ENCODE measurements at regions not wholly inside any gene's neighbourhood (a gene's known extent, or its start where the extent isn't known, plus 50 kb on each side); places are given as distances from the start of the nearest gene placed in this dataset.
"Not testable (repeated sequence)": the region's sequence is repeated elsewhere in the genome, so short reads cannot be mapped to it uniquely, and the experiment has no call there.

- no peak for DNase-seq (ENCODE audit: extremely low read depth in 1 of 2, low read depth in 1 of 2)
These were observed 140.9 kb downstream of the MZT1 start for GRCh38 chr13:72586518-72586917.

DNA sequence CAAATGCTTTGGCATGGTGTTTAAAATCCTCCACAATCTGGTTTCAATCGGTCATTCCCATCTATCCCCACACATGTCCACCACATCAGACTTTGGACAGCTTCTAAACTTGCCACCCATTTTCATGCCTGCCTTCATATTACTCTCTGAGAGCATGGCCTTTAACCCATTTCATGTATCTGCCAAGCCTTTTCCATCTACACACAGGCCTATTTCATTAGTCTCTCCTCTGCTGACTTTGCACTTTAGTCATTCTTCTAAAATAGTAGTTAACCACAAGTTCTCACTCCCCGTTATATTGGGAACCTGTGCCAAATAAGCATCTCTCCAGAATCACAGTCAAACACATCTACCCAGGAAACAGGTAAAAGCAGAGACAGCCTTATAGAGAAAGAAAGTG lies 142.2 kb downstream of the MZT1 start:
- DNase-seq (ENCODE audit: extremely low read depth in 1 of 2, low read depth in 1 of 2) = no peak

DNA sequence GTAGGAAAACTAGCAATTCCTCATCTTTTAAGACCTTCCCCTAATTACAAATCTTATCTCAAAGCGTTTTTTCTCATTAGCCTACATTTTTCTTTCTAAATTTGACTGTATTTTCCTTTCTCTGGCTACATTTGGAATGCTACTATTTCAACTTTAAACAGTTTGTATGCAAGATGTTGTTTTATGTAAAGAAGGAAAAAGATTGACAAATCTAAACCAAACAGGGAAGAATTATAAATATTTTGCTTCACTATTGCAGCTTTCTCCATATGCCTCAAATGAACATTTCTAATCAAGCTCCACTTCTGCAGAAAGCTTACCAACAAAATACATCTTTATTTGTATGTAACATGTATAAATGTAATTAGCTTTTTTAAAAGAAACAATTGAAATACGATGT lies 156.2 kb downstream of the MZT1 start:
- no peak for DNase-seq (ENCODE audit: extremely low read depth in 1 of 2, low read depth in 1 of 2)

DNA sequence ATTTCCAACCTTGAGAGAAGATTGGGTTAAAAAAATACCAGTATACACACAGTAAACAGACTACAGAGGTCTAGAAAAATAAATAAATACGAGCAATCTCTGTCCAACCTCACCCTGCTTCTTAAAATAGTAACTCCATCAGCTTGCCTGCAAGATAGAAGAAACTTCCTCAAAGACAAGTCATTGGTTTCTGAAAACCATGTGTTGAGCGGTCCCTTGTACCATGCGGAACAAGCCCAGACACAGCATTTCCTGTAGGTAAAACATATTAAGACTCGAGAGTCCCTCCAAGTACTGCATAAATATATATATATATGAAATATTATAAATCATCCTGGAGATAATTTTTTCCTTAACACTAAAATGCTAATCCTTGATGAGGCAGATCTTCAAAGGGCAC lies 157.4 kb downstream of the MZT1 start:
- DNase-seq (ENCODE audit: extremely low read depth in 1 of 2, low read depth in 1 of 2) = no peak

GRCh38 chr13:72567566-72567965 lies 159.9 kb downstream of the MZT1 start:
- DNase-seq (ENCODE audit: extremely low read depth in 1 of 2, low read depth in 1 of 2) = no peak

- no peak for DNase-seq (ENCODE audit: extremely low read depth in 1 of 2, low read depth in 1 of 2)
These were observed 160.9 kb downstream of the MZT1 start for GRCh38 chr13:72566526-72566925.

GRCh38 chr13:72565893-72566292 lies 161.5 kb downstream of the MZT1 start:
- DNase-seq (ENCODE audit: extremely low read depth in 1 of 2, low read depth in 1 of 2) = no peak

GRCh38 chr13:72562686-72563085 lies 164.7 kb downstream of the MZT1 start:
- no peak for DNase-seq (ENCODE audit: extremely low read depth in 1 of 2, low read depth in 1 of 2)

- DNase-seq (ENCODE audit: extremely low read depth in 1 of 2, low read depth in 1 of 2) = no peak
These were observed 165.6 kb downstream of the MZT1 start for GRCh38 chr13:72561791-72562190.

DNA sequence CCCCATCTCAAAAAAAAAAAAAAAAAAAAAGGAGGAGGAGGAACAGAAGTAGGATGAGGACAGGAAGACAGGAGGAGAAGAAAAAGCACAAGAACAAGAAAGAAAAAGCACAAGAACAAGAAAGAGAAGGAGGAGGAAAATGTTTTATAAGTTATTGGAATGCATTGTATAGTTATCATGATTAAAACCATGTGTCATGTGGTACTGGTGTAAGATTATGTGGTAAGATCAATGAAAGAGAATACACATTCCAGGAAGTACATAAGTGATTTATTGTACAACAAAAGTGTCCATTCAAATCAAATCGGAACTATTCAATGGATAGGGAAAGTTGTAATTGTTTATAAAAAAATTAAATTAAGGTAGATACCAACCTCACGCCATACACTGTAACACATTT lies 167.7 kb downstream of the MZT1 start:
- no peak for DNase-seq (ENCODE audit: extremely low read depth in 1 of 2, low read depth in 1 of 2)

DNA sequence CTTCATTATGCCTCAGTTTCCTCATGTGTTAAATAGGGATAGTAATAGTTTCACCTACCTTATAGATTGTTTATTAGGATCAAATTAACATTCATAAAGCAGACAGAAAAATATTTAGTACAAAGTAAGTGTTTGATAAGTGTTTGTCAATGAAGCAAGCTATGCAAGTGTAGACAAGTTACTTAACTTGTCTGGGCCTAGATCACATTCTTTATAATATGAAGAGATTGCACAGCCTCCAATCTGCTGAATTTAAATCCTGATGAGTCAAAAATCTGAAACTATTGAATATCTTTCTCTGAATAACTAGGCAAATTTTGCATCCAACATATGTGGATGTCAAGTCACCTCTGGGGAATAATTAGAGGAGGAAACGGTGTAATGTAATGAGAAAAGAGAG lies 170.5 kb downstream of the MZT1 start:
- no peak for DNase-seq (ENCODE audit: extremely low read depth in 1 of 2, low read depth in 1 of 2)

- no peak for DNase-seq (ENCODE audit: extremely low read depth in 1 of 2, low read depth in 1 of 2)
These were observed 171.8 kb downstream of the MZT1 start for GRCh38 chr13:72555601-72556000.

- DNase-seq (ENCODE audit: extremely low read depth in 1 of 2, low read depth in 1 of 2) = no peak
These were observed 174.7 kb downstream of the MZT1 start for GRCh38 chr13:72552731-72553130.

- DNase-seq (ENCODE audit: extremely low read depth in 1 of 2, low read depth in 1 of 2) = not testable (repeated sequence)
These were observed 181.5 kb downstream of the MZT1 start for GRCh38 chr13:72545895-72546294.

GRCh38 chr13:72545030-72545719 lies 182.3 kb downstream of the MZT1 start:
- no peak for DNase-seq (ENCODE audit: extremely low read depth in 1 of 2, low read depth in 1 of 2)

DNA sequence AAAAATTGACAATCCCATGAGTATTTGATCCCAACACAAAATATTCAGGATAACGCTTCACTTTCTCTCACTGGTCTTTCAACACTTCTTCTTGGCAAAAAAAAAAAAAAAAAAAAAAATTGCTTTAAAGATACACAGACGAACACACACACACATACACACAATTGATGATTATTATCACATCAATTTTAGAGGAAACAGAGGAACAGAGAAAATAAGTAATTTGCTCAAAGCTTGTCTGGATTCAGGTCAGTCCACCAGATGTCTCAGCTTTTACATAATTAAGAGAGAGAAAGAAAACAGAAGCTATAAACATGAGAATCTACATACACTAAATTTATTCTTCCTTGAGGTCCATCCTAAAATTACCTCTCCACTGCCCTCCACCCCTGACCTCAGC lies 183.4 kb downstream of the MZT1 start:
- DNase-seq (ENCODE audit: extremely low read depth in 1 of 2, low read depth in 1 of 2) = no peak

- DNase-seq (ENCODE audit: extremely low read depth in 1 of 2, low read depth in 1 of 2) = no peak
These were observed 185.2 kb downstream of the MZT1 start for GRCh38 chr13:72542241-72542640.

DNA sequence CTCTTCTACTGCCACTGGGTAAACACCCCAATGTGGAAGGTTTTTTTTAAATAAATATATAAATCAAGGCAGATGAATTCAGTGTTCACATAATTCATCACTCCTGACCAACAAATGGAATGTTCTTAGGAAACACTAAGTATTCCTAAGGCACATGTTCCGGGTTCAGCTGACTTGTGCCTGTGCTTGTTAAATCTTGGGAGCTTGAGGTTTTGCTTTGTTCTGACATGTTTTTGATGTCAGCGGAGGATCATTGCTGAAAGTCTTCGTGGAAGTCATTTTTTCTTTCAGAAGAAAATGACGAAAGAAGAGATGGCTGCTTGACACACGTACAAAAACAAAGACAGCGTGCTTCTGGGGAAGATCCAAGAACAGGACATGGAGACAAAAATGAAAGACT lies 185.8 kb downstream of the MZT1 start:
- DNase-seq (ENCODE audit: extremely low read depth in 1 of 2, low read depth in 1 of 2) = no peak

GRCh38 chr13:72540881-72541280 lies 186.5 kb downstream of the MZT1 start:
- DNase-seq (ENCODE audit: extremely low read depth in 1 of 2, low read depth in 1 of 2) = no peak

- no peak for DNase-seq (ENCODE audit: extremely low read depth in 1 of 2, low read depth in 1 of 2)
These were observed 187.5 kb downstream of the MZT1 start for GRCh38 chr13:72539925-72540324.

DNA sequence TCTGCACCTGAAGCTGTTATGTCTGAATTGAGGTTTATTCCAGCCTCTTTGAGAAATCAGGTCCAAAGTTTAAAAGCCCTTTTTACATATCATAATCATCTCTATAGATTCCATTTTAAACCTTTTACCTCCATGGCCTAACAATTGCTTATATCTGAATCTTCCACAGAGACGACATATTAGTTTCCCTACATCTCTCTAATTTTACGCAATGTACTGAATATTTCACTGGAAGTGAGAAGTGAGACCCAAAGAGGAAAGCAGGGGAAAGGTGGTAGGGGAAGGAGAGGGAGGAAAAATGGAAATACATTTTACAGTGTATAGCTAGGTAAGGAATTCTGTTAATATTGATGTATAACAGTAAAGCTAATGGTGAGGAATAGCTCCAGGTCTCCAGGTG lies 189.6 kb downstream of the MZT1 start:
- no peak for DNase-seq (ENCODE audit: extremely low read depth in 1 of 2, low read depth in 1 of 2)

- DNase-seq (ENCODE audit: extremely low read depth in 1 of 2, low read depth in 1 of 2) = no peak
These were observed 190.0 kb downstream of the MZT1 start for GRCh38 chr13:72537395-72537780.

GRCh38 chr13:72536714-72537394 lies 190.6 kb downstream of the MZT1 start:
- no peak for DNase-seq (ENCODE audit: extremely low read depth in 1 of 2, low read depth in 1 of 2)
